Prostate gland (tissue), 2 donors: ENCODE measurements at regions not wholly inside any gene's neighbourhood (a gene's known extent, or its start where the extent isn't known, plus 50 kb on each side); places are given as distances from the start of the nearest gene placed in this dataset.

ENCODE experiments used
- CTCF ChIP-seq, 4 experiments: fragments of 200-600 bp in 2 of 4; fragments of 450-650 bp in 2 of 4; sonication (generic) in 2 of 4; IDR thresholded peaks; 1 replicate in 3 of 4; 2 replicates in 1 of 4; pipeline ENCODE4 v1.5.1; 2016 to 2019; ENCODE audit warnings: antibody characterized with exemption in 4 of 4, mild to moderate bottlenecking in 2 of 4, moderate library complexity in 2 of 4
- POLR2A ChIP-seq: fragments of 450-650 bp; IDR thresholded peaks from one replicate; pipeline ENCODE4 v1.6.1; 2016; ENCODE audit warnings: antibody characterized with exemption, mild to moderate bottlenecking

- no peak for TF ChIP-seq CTCF (IDR thresholded peaks at IDR 0.05)
- TF ChIP-seq POLR2A = no peak
Observed at GRCh38 chr6:44704240-44705150, 317.0 kb downstream of the CDC5L start.
